ENCODE measurements at regions not wholly inside any gene's neighbourhood (a gene's known extent, or its start where the extent isn't known, plus 50 kb on each side); places are given as distances from the start of the nearest gene placed in this dataset.

DNA sequence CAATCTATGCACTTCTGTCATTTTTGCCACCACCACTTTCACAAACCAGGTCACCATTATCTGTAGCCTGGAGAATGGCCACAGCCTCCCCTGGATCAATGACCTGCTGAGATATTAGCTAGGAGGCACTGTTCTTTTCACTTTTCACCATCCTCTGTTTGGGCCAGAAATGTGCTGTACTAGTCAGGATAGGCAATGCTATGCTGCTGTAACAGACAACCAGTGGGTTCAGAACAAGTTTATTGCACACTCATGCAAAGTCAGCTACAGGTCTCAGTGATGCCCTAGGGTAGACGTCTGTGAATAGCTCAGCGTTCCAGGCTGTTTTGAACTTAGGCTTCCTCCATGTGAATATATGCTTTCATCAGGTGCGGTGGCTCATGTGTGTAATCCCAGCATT, 231.5 kb downstream of the SUDS3 start:
- ATAC-seq (no peak), DNase-seq (ENCODE audit: low read depth, low spot score) (no peak)
- Histone ChIP-seq H3K4me3 (replicated peaks in 1 of 2; ENCODE audit: low read depth in 1 of 2, low read length in 2 of 2) (no peak overlapping the region), H3K4me1 (ENCODE audit: control insufficient read depth in 1 of 2, insufficient read depth in 2 of 2, low read length in 2 of 2) (no peaks in the 10 kb centered on the region), H3K27me3 (ENCODE audit: insufficient read depth, low read length) (peaks cover 22% of the 10 kb centered on the region), H3K9me2 (ENCODE audit: insufficient read depth) (no peaks in the 10 kb centered on the region), H4K20me1 (ENCODE audit: insufficient read depth) (no peaks in the 10 kb centered on the region), H3K4me2 (ENCODE audit: low read length) (no peak overlapping the region), H3K9ac (ENCODE audit: low read length) (no peak overlapping the region), H2AFZ (ENCODE audit: low read depth, low read length, poor library complexity, severe bottlenecking) (no peak overlapping the region), H3K79me2 (ENCODE audit: insufficient read depth, low read length) (no peaks in the 10 kb centered on the region), H3K9me3 (ENCODE audit: control insufficient read depth in 1 of 2, insufficient read depth in 1 of 2, low read depth in 1 of 2, low read length in 2 of 2) (no peaks in the 10 kb centered on the region), H3K27ac (ENCODE audit: low read depth, low read length) (no peak overlapping the region), H3K36me3 (ENCODE audit: control insufficient read depth in 1 of 2, insufficient read depth in 2 of 2, low read length in 2 of 2) (no peaks in the 10 kb centered on the region)
- intact Hi-C loops (cut with micrococcal nuclease) = no loop called here
- ChIA-PET RAD21 (ENCODE audit: low non-redundant PET in 1 of 2, low total read pairs in 2 of 2, uncharacterized antibody in 2 of 2, unreplicated experiment in 2 of 2) (no interaction called here), POLR2A (no interaction called here), CTCF (no interaction called here)
- TF ChIP-seq CBX3 (IDR thresholded peaks at IDR 0.05; ENCODE audit: low read depth) = no peak
- no peak for TF ChIP-seq SIN3A (IDR thresholded peaks at IDR 0.05; ENCODE audit: low read depth)
- TF ChIP-seq, protein P1, sequence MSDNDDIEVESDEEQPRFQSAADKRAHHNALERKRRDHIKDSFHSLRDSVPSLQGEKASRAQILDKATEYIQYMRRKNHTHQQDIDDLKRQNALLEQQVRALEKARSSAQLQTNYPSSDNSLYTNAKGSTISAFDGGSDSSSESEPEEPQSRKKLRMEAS (IDR thresholded peaks at IDR 0.05) = no peak
- TF ChIP-seq, protein P2, sequence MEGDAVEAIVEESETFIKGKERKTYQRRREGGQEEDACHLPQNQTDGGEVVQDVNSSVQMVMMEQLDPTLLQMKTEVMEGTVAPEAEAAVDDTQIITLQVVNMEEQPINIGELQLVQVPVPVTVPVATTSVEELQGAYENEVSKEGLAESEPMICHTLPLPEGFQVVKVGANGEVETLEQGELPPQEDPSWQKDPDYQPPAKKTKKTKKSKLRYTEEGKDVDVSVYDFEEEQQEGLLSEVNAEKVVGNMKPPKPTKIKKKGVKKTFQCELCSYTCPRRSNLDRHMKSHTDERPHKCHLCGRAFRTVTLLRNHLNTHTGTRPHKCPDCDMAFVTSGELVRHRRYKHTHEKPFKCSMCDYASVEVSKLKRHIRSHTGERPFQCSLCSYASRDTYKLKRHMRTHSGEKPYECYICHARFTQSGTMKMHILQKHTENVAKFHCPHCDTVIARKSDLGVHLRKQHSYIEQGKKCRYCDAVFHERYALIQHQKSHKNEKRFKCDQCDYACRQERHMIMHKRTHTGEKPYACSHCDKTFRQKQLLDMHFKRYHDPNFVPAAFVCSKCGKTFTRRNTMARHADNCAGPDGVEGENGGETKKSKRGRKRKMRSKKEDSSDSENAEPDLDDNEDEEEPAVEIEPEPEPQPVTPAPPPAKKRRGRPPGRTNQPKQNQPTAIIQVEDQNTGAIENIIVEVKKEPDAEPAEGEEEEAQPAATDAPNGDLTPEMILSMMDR (IDR thresholded peaks at IDR 0.05 in 2 of 3, conservative IDR thresholded peaks at IDR 0.05 in 1 of 3; ENCODE audit: borderline replicate concordance in 1 of 3, insufficient read depth in 1 of 3, low read depth in 2 of 3, low read length in 2 of 3) = no peak
- TF ChIP-seq EGR1 (IDR thresholded peaks at IDR 0.05; ENCODE audit: low read depth) = no peak
- no peak for TF ChIP-seq EZH2phosphoT487 (IDR thresholded peaks at IDR 0.05; ENCODE audit: borderline replicate concordance)
- TF ChIP-seq YY1 (IDR thresholded peaks at IDR 0.05; ENCODE audit: extremely low read depth, insufficient replicate concordance, low read depth, low read length) = no peak
- TF ChIP-seq ZNF274 (IDR thresholded peaks at IDR 0.05; ENCODE audit: low read depth, low read length) = no peak
- TF ChIP-seq, protein P3, sequence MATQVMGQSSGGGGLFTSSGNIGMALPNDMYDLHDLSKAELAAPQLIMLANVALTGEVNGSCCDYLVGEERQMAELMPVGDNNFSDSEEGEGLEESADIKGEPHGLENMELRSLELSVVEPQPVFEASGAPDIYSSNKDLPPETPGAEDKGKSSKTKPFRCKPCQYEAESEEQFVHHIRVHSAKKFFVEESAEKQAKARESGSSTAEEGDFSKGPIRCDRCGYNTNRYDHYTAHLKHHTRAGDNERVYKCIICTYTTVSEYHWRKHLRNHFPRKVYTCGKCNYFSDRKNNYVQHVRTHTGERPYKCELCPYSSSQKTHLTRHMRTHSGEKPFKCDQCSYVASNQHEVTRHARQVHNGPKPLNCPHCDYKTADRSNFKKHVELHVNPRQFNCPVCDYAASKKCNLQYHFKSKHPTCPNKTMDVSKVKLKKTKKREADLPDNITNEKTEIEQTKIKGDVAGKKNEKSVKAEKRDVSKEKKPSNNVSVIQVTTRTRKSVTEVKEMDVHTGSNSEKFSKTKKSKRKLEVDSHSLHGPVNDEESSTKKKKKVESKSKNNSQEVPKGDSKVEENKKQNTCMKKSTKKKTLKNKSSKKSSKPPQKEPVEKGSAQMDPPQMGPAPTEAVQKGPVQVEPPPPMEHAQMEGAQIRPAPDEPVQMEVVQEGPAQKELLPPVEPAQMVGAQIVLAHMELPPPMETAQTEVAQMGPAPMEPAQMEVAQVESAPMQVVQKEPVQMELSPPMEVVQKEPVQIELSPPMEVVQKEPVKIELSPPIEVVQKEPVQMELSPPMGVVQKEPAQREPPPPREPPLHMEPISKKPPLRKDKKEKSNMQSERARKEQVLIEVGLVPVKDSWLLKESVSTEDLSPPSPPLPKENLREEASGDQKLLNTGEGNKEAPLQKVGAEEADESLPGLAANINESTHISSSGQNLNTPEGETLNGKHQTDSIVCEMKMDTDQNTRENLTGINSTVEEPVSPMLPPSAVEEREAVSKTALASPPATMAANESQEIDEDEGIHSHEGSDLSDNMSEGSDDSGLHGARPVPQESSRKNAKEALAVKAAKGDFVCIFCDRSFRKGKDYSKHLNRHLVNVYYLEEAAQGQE (IDR thresholded peaks at IDR 0.05; ENCODE audit: low read depth) = no peak
- TF ChIP-seq ZFX (IDR thresholded peaks at IDR 0.05) = no peak
- no peak for TF ChIP-seq FOSL1 (IDR thresholded peaks at IDR 0.05; ENCODE audit: low read depth)
- no peak for TF ChIP-seq TCF7L2 (IDR thresholded peaks at IDR 0.05; ENCODE audit: borderline replicate concordance, extremely low read depth, insufficient read depth, insufficient read length)
- TF ChIP-seq, protein P4, sequence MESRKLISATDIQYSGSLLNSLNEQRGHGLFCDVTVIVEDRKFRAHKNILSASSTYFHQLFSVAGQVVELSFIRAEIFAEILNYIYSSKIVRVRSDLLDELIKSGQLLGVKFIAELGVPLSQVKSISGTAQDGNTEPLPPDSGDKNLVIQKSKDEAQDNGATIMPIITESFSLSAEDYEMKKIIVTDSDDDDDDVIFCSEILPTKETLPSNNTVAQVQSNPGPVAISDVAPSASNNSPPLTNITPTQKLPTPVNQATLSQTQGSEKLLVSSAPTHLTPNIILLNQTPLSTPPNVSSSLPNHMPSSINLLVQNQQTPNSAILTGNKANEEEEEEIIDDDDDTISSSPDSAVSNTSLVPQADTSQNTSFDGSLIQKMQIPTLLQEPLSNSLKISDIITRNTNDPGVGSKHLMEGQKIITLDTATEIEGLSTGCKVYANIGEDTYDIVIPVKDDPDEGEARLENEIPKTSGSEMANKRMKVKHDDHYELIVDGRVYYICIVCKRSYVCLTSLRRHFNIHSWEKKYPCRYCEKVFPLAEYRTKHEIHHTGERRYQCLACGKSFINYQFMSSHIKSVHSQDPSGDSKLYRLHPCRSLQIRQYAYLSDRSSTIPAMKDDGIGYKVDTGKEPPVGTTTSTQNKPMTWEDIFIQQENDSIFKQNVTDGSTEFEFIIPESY (IDR thresholded peaks at IDR 0.05; ENCODE audit: extremely low read depth, insufficient replicate concordance, low read length) = no peak
- no peak for TF ChIP-seq EZH2 (IDR thresholded peaks at IDR 0.05)
- TF ChIP-seq CEBPB (IDR thresholded peaks at IDR 0.05; ENCODE audit: low read depth) = no peak
- TF ChIP-seq, protein P5, sequence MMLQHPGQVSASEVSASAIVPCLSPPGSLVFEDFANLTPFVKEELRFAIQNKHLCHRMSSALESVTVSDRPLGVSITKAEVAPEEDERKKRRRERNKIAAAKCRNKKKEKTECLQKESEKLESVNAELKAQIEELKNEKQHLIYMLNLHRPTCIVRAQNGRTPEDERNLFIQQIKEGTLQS (IDR thresholded peaks at IDR 0.05) = no peak
- TF ChIP-seq POLR2A (IDR thresholded peaks at IDR 0.05; ENCODE audit: borderline replicate concordance, extremely low read depth, insufficient read depth, insufficient read length) = no peak
- no peak for TF ChIP-seq SP1 (IDR thresholded peaks at IDR 0.05; ENCODE audit: low read depth)
- BruUV-seq (replicated peaks) = no TSS peak

Measured in HCT116 (cell line).